C4-2B (cell line): ENCODE measurements at regions not wholly inside any gene's neighbourhood (a gene's known extent, or its start where the extent isn't known, plus 50 kb on each side); places are given as distances from the start of the nearest gene placed in this dataset.

Source experiments
- ZFX ChIP-seq: fragments of 450-650 bp; IDR thresholded peaks from 2 replicates; pipeline ENCODE4 v1.6.1; 2017
- TF ChIP-seq, protein P1 (sequence below): fragments of 450-650 bp; conservative IDR thresholded peaks from 2 replicates; pipeline ENCODE4 v1.5.1; 2017; ENCODE audit warnings: mild to moderate bottlenecking

GRCh38 chr12:43100231-43100630 is 451.8 kb downstream of the ADAMTS20 start:
- TF ChIP-seq, protein P1, sequence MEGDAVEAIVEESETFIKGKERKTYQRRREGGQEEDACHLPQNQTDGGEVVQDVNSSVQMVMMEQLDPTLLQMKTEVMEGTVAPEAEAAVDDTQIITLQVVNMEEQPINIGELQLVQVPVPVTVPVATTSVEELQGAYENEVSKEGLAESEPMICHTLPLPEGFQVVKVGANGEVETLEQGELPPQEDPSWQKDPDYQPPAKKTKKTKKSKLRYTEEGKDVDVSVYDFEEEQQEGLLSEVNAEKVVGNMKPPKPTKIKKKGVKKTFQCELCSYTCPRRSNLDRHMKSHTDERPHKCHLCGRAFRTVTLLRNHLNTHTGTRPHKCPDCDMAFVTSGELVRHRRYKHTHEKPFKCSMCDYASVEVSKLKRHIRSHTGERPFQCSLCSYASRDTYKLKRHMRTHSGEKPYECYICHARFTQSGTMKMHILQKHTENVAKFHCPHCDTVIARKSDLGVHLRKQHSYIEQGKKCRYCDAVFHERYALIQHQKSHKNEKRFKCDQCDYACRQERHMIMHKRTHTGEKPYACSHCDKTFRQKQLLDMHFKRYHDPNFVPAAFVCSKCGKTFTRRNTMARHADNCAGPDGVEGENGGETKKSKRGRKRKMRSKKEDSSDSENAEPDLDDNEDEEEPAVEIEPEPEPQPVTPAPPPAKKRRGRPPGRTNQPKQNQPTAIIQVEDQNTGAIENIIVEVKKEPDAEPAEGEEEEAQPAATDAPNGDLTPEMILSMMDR, result no peak
- TF ChIP-seq ZFX, result no peak
